ENCODE measurements at regions not wholly inside any gene's neighbourhood (a gene's known extent, or its start where the extent isn't known, plus 50 kb on each side); places are given as distances from the start of the nearest gene placed in this dataset.

DNA sequence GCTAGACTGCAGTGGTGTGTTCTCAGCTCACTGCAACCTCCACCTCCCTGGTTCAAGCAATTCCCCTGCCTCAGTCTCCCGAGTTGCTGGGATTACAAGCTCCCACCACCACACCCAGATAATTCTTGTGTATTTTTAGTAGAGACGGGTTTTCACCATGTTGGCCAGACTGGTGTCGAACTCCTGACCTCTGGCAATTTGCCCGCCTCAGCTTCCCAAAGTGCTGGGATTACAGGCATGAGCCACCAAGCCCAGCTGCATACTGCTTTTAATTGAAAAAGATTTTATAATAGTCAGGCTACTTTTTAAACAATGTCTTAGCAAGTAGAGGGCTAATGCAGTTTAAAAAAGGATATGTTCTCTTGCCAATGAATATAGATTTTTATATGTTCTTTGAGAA, 668.9 kb downstream of the SLC6A15 start:
- TF ChIP-seq, protein P1, sequence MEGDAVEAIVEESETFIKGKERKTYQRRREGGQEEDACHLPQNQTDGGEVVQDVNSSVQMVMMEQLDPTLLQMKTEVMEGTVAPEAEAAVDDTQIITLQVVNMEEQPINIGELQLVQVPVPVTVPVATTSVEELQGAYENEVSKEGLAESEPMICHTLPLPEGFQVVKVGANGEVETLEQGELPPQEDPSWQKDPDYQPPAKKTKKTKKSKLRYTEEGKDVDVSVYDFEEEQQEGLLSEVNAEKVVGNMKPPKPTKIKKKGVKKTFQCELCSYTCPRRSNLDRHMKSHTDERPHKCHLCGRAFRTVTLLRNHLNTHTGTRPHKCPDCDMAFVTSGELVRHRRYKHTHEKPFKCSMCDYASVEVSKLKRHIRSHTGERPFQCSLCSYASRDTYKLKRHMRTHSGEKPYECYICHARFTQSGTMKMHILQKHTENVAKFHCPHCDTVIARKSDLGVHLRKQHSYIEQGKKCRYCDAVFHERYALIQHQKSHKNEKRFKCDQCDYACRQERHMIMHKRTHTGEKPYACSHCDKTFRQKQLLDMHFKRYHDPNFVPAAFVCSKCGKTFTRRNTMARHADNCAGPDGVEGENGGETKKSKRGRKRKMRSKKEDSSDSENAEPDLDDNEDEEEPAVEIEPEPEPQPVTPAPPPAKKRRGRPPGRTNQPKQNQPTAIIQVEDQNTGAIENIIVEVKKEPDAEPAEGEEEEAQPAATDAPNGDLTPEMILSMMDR (IDR thresholded peaks at IDR 0.05) = no peak
- no peak for TF ChIP-seq POLR2A (IDR thresholded peaks at IDR 0.05)
- TF ChIP-seq POLR2AphosphoS5 (IDR thresholded peaks at IDR 0.05) = no peak
- TF ChIP-seq EP300 (IDR thresholded peaks at IDR 0.05) = no peak

All from upper lobe of left lung (tissue), 4 donors.